GM12878 (cell line): ENCODE measurements at regions not wholly inside any gene's neighbourhood (a gene's known extent, or its start where the extent isn't known, plus 50 kb on each side); places are given as distances from the start of the nearest gene placed in this dataset.

ENCODE experiments used
- CTCF ChIP-seq, 3 experiments: IDR thresholded peaks in 2 of 3; conservative IDR thresholded peaks in 1 of 3; 2 replicates each; pipeline ENCODE4 v1.5.1; 2011; ENCODE audit warnings: low read depth in 3 of 3, low read length in 3 of 3, mild to moderate bottlenecking in 3 of 3, control low read depth in 2 of 3, moderate library complexity in 2 of 3, inconsistent platforms in 1 of 3, mixed read lengths in 1 of 3; ENCODE audit not compliant: control insufficient read depth in 2 of 3, insufficient read depth in 1 of 3; ENCODE audit errors: extremely low read depth in 1 of 3
- FOS ChIP-seq: IDR thresholded peaks from 3 replicates; pipeline ENCODE4 v1.6.1; 2011; ENCODE audit warnings: borderline replicate concordance; ENCODE audit not compliant: insufficient read length; ENCODE audit errors: extremely low read depth
- RCOR1 ChIP-seq: conservative IDR thresholded peaks from 2 replicates; pipeline ENCODE4 v1.6.1; 2012; ENCODE audit warnings: low read depth, low read length, improper control_type of control experiment
- SIN3A ChIP-seq: IDR thresholded peaks from 2 replicates; pipeline ENCODE4 v1.6.1; 2012; ENCODE audit warnings: low read depth, low read length, improper control_type of control experiment
- ZNF274 ChIP-seq: IDR thresholded peaks from one replicate; pipeline ENCODE4 v1.8.0; 2011; ENCODE audit not compliant: insufficient read length, insufficient read depth
- ZZZ3 ChIP-seq: IDR thresholded peaks from 2 replicates; pipeline ENCODE4 v1.6.1; 2011; ENCODE audit warnings: low read depth; ENCODE audit not compliant: control insufficient read depth, insufficient read length
- TF ChIP-seq, protein P1 (sequence below): IDR thresholded peaks from 2 replicates; pipeline ENCODE4 v1.6.1; 2011; ENCODE audit warnings: low read depth, low read length, improper control_type of control experiment, borderline replicate concordance
- TF ChIP-seq, protein P2 (sequence below): IDR thresholded peaks from 2 replicates; pipeline ENCODE4 v1.6.1; 2012; ENCODE audit warnings: low read length, inconsistent platforms

DNA sequence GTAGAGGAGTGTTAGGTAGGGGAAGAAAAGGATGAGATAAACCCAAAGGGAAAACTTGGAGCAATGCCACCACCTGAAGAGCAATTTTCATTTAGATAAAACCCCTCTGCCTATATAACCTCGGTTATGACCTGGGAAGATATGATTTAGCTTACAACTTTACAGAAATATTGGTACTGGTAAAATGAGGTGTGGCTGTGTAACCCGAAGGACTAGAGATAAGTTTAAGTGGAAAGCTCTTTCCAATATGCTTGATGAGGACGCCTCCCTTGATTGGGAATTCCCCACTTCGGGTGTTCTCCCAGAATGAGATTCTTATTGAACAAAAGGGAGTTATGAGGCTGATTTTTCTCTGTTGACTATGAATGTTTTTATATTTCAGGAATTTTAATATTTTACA, 109.5 kb upstream of the CDK6 start:
- TF ChIP-seq CTCF (IDR thresholded peaks at IDR 0.05 in 2 of 3, conservative IDR thresholded peaks at IDR 0.05 in 1 of 3; ENCODE audit: control insufficient read depth in 2 of 3, extremely low read depth in 1 of 3, insufficient read depth in 1 of 3, low read depth in 3 of 3, low read length in 3 of 3) = no peak
- no peak for TF ChIP-seq SIN3A
- TF ChIP-seq, protein P1, sequence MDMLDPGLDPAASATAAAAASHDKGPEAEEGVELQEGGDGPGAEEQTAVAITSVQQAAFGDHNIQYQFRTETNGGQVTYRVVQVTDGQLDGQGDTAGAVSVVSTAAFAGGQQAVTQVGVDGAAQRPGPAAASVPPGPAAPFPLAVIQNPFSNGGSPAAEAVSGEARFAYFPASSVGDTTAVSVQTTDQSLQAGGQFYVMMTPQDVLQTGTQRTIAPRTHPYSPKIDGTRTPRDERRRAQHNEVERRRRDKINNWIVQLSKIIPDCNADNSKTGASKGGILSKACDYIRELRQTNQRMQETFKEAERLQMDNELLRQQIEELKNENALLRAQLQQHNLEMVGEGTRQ = no peak
- TF ChIP-seq, protein P2, sequence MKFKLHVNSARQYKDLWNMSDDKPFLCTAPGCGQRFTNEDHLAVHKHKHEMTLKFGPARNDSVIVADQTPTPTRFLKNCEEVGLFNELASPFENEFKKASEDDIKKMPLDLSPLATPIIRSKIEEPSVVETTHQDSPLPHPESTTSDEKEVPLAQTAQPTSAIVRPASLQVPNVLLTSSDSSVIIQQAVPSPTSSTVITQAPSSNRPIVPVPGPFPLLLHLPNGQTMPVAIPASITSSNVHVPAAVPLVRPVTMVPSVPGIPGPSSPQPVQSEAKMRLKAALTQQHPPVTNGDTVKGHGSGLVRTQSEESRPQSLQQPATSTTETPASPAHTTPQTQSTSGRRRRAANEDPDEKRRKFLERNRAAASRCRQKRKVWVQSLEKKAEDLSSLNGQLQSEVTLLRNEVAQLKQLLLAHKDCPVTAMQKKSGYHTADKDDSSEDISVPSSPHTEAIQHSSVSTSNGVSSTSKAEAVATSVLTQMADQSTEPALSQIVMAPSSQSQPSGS = no peak
- no peak for TF ChIP-seq ZNF274
- TF ChIP-seq RCOR1 = no peak
- no peak for TF ChIP-seq FOS
- TF ChIP-seq ZZZ3 = no peak
